HK-2 (cell line): ENCODE measurements at regions not wholly inside any gene's neighbourhood (a gene's known extent, or its start where the extent isn't known, plus 50 kb on each side); places are given as distances from the start of the nearest gene placed in this dataset.

ENCODE experiments used
- DNase-seq: peaks from one replicate; pipeline ENCODE4 v3.0.0-alpha.2; 2018; ENCODE audit not compliant: unreplicated experiment

- DNase-seq = no peak
Measured at GRCh38 chr9:81264516-81264915, 424.8 kb downstream of the TLE1 start.

- DNase-seq = no peak
Measured at GRCh38 chr9:81259896-81260295, 429.5 kb downstream of the TLE1 start.

- DNase-seq = no peak
Measured at GRCh38 chr9:81256368-81256767, 433.0 kb downstream of the TLE1 start.

- no peak for DNase-seq
Measured at GRCh38 chr9:81250606-81251005, 438.7 kb downstream of the TLE1 start.

GRCh38 chr9:81250041-81250440 is 439.3 kb downstream of the TLE1 start:
- DNase-seq = no peak

GRCh38 chr9:81245254-81245956 is 443.9 kb downstream of the TLE1 start:
- DNase-seq = no peak

GRCh38 chr9:81244631-81245030 is 444.7 kb downstream of the TLE1 start:
- DNase-seq = no peak

GRCh38 chr9:81242866-81243265 is 446.5 kb downstream of the TLE1 start:
- DNase-seq = no peak

GRCh38 chr9:81239388-81239787 is 450.0 kb downstream of the TLE1 start:
- DNase-seq = peak; percentile 0

GRCh38 chr9:81237565-81238231 is 451.6 kb downstream of the TLE1 start:
- no peak for DNase-seq

- no peak for DNase-seq
Measured at GRCh38 chr9:81234924-81235610, 454.3 kb downstream of the TLE1 start.

GRCh38 chr9:81231011-81231410 is 458.3 kb downstream of the TLE1 start:
- DNase-seq = no peak

- DNase-seq = no peak
Measured at GRCh38 chr9:81227507-81228245, 461.7 kb downstream of the TLE1 start.

GRCh38 chr9:81225596-81225995 is 463.8 kb downstream of the TLE1 start:
- no peak for DNase-seq

- DNase-seq = no peak
Measured at GRCh38 chr9:81224166-81225081, 464.9 kb downstream of the TLE1 start.

GRCh38 chr9:81214975-81215374 is 474.4 kb downstream of the TLE1 start:
- no peak for DNase-seq

GRCh38 chr9:81213456-81213855 is 475.9 kb downstream of the TLE1 start:
- DNase-seq = no peak

GRCh38 chr9:81211741-81212140 is 477.6 kb downstream of the TLE1 start:
- no peak for DNase-seq

- no peak for DNase-seq
Measured at GRCh38 chr9:81207651-81208050, 481.7 kb downstream of the TLE1 start.

- no peak for DNase-seq
Measured at GRCh38 chr9:81202292-81202691, 487.1 kb downstream of the TLE1 start.

- DNase-seq = no peak
Measured at GRCh38 chr9:81195206-81195605, 494.1 kb downstream of the TLE1 start.
